GM23338 (cell line): ENCODE measurements at regions not wholly inside any gene's neighbourhood (a gene's known extent, or its start where the extent isn't known, plus 50 kb on each side); places are given as distances from the start of the nearest gene placed in this dataset.

Source experiments
- ATAC-seq: fragments of 200-7000 bp; cut with Tn5 transposase; 3 replicates; pipeline ENCODE4 v1.9.1; 2020
- DNase-seq: peaks from one replicate; pipeline ENCODE4 v3.0.0-alpha.2; 2015; ENCODE audit warnings: low spot score
- H2AFZ ChIP-seq: fragments of 200-600 bp; sonication (generic); 2 replicates; pipeline ENCODE4 v1.8.0; 2016; ENCODE audit warnings: antibody characterized with exemption, mild to moderate bottlenecking, moderate library complexity
- H3F3A ChIP-seq: fragments of 200-600 bp; sonication (generic); replicated peaks from 2 replicates; pipeline ENCODE4 v1.8.0; 2017; ENCODE audit warnings: antibody characterized with exemption, mixed run types, low read depth
- H3K27ac ChIP-seq: fragments of 200-600 bp; sonication (generic); 2 replicates; pipeline ENCODE4 v1.6.1; 2016; ENCODE audit warnings: low read depth
- H3K27me3 ChIP-seq: fragments of 200-600 bp; sonication (generic); 2 replicates; pipeline ENCODE4 v1.8.0; 2016; ENCODE audit warnings: mild to moderate bottlenecking, mixed run types, moderate library complexity; ENCODE audit not compliant: insufficient read depth
- H3K36me3 ChIP-seq: fragments of 200-600 bp; sonication (generic); 2 replicates; pipeline ENCODE4 v1.8.0; 2016; ENCODE audit warnings: mild to moderate bottlenecking; ENCODE audit not compliant: insufficient read depth
- H3K4me1 ChIP-seq: fragments of 200-600 bp; sonication (generic); 2 replicates; pipeline ENCODE4 v1.8.0; 2016; ENCODE audit warnings: mild to moderate bottlenecking, moderate library complexity; ENCODE audit not compliant: insufficient read depth
- H3K4me2 ChIP-seq: fragments of 200-600 bp; sonication (generic); 2 replicates; pipeline ENCODE4 v1.7.1; 2017; ENCODE audit warnings: mixed run types
- H3K4me3 ChIP-seq: fragments of 200-600 bp; sonication (generic); 2 replicates; pipeline ENCODE4 v1.6.1; 2016; ENCODE audit warnings: mixed run types
- H3K79me2 ChIP-seq: fragments of 200-600 bp; sonication (generic); replicated peaks from 2 replicates; pipeline ENCODE4 v1.8.0; 2017; ENCODE audit warnings: mild to moderate bottlenecking; ENCODE audit not compliant: insufficient read depth
- H3K9me2 ChIP-seq: fragments of 200-600 bp; sonication (generic); 2 replicates; pipeline ENCODE4 v1.8.0; 2017; ENCODE audit not compliant: insufficient read depth
- H4K20me1 ChIP-seq: fragments of 200-600 bp; sonication (generic); replicated peaks from 2 replicates; pipeline ENCODE4 v1.8.0; 2017; ENCODE audit warnings: mild to moderate bottlenecking; ENCODE audit not compliant: insufficient read depth
- H3K27ac Mint-ChIP-seq: 2 replicates; pipeline ENCODE4 v1.8.0; 2020; ENCODE audit warnings: inconsistent platforms, mild to moderate bottlenecking, moderate library complexity, mixed read lengths
- H3K27me3 Mint-ChIP-seq: 3 replicates; pipeline ENCODE4 v1.8.0; 2022; ENCODE audit warnings: low read depth, mild to moderate bottlenecking, moderate library complexity, mixed read lengths, inconsistent platforms; ENCODE audit not compliant: insufficient read depth, poor library complexity
- H3K36me3 Mint-ChIP-seq: 3 replicates; pipeline ENCODE4 v1.8.0; 2021; ENCODE audit warnings: low read depth, mild to moderate bottlenecking, inconsistent platforms, moderate library complexity, mixed read lengths
- H3K4me1 Mint-ChIP-seq: 3 replicates; pipeline ENCODE4 v1.8.0; 2020; ENCODE audit warnings: mild to moderate bottlenecking, inconsistent platforms, mixed read lengths
- H3K4me3 Mint-ChIP-seq: 3 replicates; pipeline ENCODE4 v1.8.0; 2021; ENCODE audit warnings: moderate library complexity, mild to moderate bottlenecking, inconsistent platforms, mixed read lengths
- H3K9me3 Mint-ChIP-seq: 3 replicates; pipeline ENCODE4 v1.8.0; 2020; ENCODE audit warnings: moderate library complexity, mild to moderate bottlenecking, inconsistent platforms, mixed read lengths
- CREB1 ChIP-seq: fragments of 250-450 bp; sonication (Bioruptor Pico); IDR thresholded peaks from 2 replicates; pipeline ENCODE4 v1.5.0; 2020; ENCODE audit warnings: low read depth, mild to moderate bottlenecking, moderate library complexity
- CTCF ChIP-seq, 2 experiments: fragments of 200-600 bp in 1 of 2; sonication (generic) in 1 of 2; conservative IDR thresholded peaks; 2 replicates each; pipeline versions ENCODE4 v1.5.1 to v1.6.1; 2016 to 2017; ENCODE audit warnings: antibody characterized with exemption in 2 of 2, low read depth in 2 of 2, mild to moderate bottlenecking in 2 of 2, moderate library complexity in 1 of 2
- ETS1 ChIP-seq: IDR thresholded peaks from 2 replicates; pipeline ENCODE4 v1.6.1; 2016; ENCODE audit warnings: antibody characterized with exemption
- EZH2 ChIP-seq: fragments of 200-600 bp; sonication (generic); IDR thresholded peaks from one replicate; pipeline ENCODE4 v1.8.0; 2017; ENCODE audit warnings: antibody characterized with exemption, mild to moderate bottlenecking, low read depth; ENCODE audit not compliant: unreplicated experiment
- EZH2phosphoT487 ChIP-seq: fragments of 200-600 bp; sonication (generic); IDR thresholded peaks from one replicate; pipeline ENCODE4 v1.8.1; 2018; ENCODE audit warnings: antibody characterized with exemption; ENCODE audit not compliant: unreplicated experiment
- JUNB ChIP-seq: IDR thresholded peaks from one replicate; pipeline ENCODE4 v1.6.1; 2016; ENCODE audit warnings: antibody characterized with exemption; ENCODE audit not compliant: unreplicated experiment
- NANOG ChIP-seq: IDR thresholded peaks from 2 replicates; pipeline ENCODE4 v1.6.1; 2016; ENCODE audit warnings: antibody characterized with exemption, borderline replicate concordance
- POLR2AphosphoS5 ChIP-seq: IDR thresholded peaks from 2 replicates; pipeline ENCODE4 v1.6.1; 2016; ENCODE audit warnings: antibody characterized with exemption, low read depth
- REST ChIP-seq: IDR thresholded peaks from one replicate; pipeline ENCODE4 v1.6.1; 2018; ENCODE audit warnings: antibody characterized with exemption; ENCODE audit not compliant: unreplicated experiment
- STAT1 ChIP-seq: IDR thresholded peaks from one replicate; pipeline ENCODE4 v1.6.1; 2016; ENCODE audit warnings: antibody characterized with exemption; ENCODE audit not compliant: unreplicated experiment
- ZNF114 ChIP-seq: fragments of 250-450 bp; sonication (Bioruptor Pico); IDR thresholded peaks from 2 replicates; pipeline ENCODE4 v1.5.0; 2020; ENCODE audit warnings: mild to moderate bottlenecking, moderate library complexity
- ZNF331 ChIP-seq: fragments of 250-450 bp; sonication (Bioruptor Pico); IDR thresholded peaks from 2 replicates; pipeline ENCODE4 v1.5.0; 2020; ENCODE audit warnings: low read depth, mild to moderate bottlenecking, moderate library complexity
- ZNF462 ChIP-seq: fragments of 250-450 bp; sonication (Bioruptor Pico); IDR thresholded peaks from 2 replicates; pipeline ENCODE4 v1.5.0; 2020; ENCODE audit warnings: mild to moderate bottlenecking, moderate library complexity

GRCh38 chr1:101316799-101317198, 80.0 kb downstream of the S1PR1 start:
- no peak overlapping the region for H2AFZ ChIP-seq
- no peaks in the 10 kb centered on the region for H3K36me3 Mint-ChIP-seq
- no peak overlapping the region for H3K4me2 ChIP-seq
- no peaks in the 10 kb centered on the region for H3K27me3 ChIP-seq
- no peak for DNase-seq
- H3K4me1 ChIP-seq, result no peaks in the 10 kb centered on the region
- H4K20me1 ChIP-seq, result no peaks in the 10 kb centered on the region
- no peaks in the 10 kb centered on the region; the same call in 2 of the 3 replicates for H3K9me3 Mint-ChIP-seq
- no peak overlapping the region for H3K27ac ChIP-seq
- H3K9me2 ChIP-seq, result no peaks in the 10 kb centered on the region
- no peak overlapping the region for H3K4me3 ChIP-seq
- peaks cover 13% of the 10 kb centered on the region for H3K4me1 Mint-ChIP-seq
- no peak for ATAC-seq
- no peak overlapping the region for H3K4me3 Mint-ChIP-seq
- H3F3A ChIP-seq, result no peaks in the 10 kb centered on the region
- no peaks in the 10 kb centered on the region for H3K36me3 ChIP-seq
- H3K79me2 ChIP-seq, result no peaks in the 10 kb centered on the region
- TF ChIP-seq ZNF462 (CRISPR knock-in tag) (no peak), JUNB (no peak), ZNF114 (no peak), ETS1 (no peak), EZH2phosphoT487 (no peak), NANOG (no peak), ZNF331 (CRISPR knock-in tag) (no peak), CTCF (conservative IDR thresholded peaks at IDR 0.05; ENCODE audit: low read depth in 2 of 2) (no peak), CREB1 (CRISPR knock-in tag) (no peak), POLR2AphosphoS5 (no peak), STAT1 (no peak), EZH2 (no peak), REST (no peak)
- H3K27me3 Mint-ChIP-seq, result peaks cover 3% of the 10 kb centered on the region
- H3K27ac Mint-ChIP-seq, result no peak overlapping the region
